ENCODE measurements at regions not wholly inside any gene's neighbourhood (a gene's known extent, or its start where the extent isn't known, plus 50 kb on each side); places are given as distances from the start of the nearest gene placed in this dataset.

DNA sequence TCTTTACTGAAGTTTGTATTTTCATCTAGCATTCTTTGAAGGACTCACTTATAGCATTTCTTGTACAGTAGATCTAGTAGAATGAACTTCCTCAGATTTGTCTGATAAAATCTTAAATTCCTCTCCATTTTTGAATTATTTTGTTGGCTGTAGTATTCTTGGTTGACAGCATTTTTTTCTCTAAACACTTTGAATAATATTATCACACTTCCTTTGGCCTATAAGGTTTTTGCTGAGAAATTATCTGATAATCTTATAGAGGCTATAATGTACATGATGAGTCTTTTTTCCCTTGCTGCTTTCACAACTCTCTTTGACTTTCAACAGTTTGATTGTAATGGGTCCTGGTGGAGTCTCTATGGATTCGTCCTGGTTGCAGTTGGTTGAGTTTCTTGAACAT is 169.5 kb downstream of the NOL4 start:
- TF ChIP-seq, protein P1, sequence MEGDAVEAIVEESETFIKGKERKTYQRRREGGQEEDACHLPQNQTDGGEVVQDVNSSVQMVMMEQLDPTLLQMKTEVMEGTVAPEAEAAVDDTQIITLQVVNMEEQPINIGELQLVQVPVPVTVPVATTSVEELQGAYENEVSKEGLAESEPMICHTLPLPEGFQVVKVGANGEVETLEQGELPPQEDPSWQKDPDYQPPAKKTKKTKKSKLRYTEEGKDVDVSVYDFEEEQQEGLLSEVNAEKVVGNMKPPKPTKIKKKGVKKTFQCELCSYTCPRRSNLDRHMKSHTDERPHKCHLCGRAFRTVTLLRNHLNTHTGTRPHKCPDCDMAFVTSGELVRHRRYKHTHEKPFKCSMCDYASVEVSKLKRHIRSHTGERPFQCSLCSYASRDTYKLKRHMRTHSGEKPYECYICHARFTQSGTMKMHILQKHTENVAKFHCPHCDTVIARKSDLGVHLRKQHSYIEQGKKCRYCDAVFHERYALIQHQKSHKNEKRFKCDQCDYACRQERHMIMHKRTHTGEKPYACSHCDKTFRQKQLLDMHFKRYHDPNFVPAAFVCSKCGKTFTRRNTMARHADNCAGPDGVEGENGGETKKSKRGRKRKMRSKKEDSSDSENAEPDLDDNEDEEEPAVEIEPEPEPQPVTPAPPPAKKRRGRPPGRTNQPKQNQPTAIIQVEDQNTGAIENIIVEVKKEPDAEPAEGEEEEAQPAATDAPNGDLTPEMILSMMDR (conservative IDR thresholded peaks at IDR 0.05 in 1 of 2, IDR thresholded peaks at IDR 0.05 in 1 of 2; ENCODE audit: extremely low read depth in 1 of 2, insufficient read depth in 1 of 2, low read depth in 1 of 2, low read length in 2 of 2), result no peak
- no peak for TF ChIP-seq EZH2 (IDR thresholded peaks at IDR 0.05; ENCODE audit: borderline replicate concordance, low read length)

All from mammary epithelial cell (primary cell).